PC-9 (cell line): ENCODE measurements at regions not wholly inside any gene's neighbourhood (a gene's known extent, or its start where the extent isn't known, plus 50 kb on each side); places are given as distances from the start of the nearest gene placed in this dataset.

ENCODE experiments used
- EZH2 ChIP-seq: fragments of 200-600 bp; sonication (generic); IDR thresholded peaks from 2 replicates; pipeline ENCODE4 v1.8.0; 2017; ENCODE audit warnings: antibody characterized with exemption, low read depth
- TF ChIP-seq, protein P1 (sequence below): fragments of 200-600 bp; sonication (generic); conservative IDR thresholded peaks from 2 replicates; pipeline ENCODE4 v1.6.1; 2017; ENCODE audit warnings: mixed run types, antibody characterized with exemption, mild to moderate bottlenecking, moderate library complexity

DNA sequence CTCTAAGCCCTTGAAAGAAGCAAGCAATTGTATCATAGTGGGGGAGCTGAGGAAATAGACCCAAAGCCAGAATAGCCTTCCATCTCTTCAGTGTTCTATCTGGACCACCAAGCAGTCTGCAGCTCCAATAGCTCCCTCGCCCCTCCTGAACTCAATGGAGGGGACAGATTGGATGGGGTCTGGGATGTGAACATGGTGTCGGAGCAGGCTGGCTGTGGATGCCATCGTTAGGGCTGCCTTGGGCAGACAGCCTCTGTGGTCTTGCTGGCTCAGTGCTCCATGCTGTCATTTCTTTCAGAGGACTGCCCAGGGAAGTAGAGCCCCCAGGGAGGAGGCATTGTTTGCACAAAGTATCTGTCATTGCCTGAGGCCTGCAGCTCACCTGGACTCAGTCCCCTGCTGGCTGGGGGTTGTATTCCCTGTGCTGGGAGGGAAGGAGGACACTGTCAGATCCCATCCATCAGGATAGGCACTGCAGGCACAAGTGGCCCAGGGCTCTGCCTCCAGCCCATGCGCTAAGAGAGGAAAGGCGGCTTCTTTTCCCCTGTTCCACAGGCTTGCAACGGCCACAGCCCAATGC is 537.7 kb downstream of the BUD13 start:
- TF ChIP-seq, protein P1, sequence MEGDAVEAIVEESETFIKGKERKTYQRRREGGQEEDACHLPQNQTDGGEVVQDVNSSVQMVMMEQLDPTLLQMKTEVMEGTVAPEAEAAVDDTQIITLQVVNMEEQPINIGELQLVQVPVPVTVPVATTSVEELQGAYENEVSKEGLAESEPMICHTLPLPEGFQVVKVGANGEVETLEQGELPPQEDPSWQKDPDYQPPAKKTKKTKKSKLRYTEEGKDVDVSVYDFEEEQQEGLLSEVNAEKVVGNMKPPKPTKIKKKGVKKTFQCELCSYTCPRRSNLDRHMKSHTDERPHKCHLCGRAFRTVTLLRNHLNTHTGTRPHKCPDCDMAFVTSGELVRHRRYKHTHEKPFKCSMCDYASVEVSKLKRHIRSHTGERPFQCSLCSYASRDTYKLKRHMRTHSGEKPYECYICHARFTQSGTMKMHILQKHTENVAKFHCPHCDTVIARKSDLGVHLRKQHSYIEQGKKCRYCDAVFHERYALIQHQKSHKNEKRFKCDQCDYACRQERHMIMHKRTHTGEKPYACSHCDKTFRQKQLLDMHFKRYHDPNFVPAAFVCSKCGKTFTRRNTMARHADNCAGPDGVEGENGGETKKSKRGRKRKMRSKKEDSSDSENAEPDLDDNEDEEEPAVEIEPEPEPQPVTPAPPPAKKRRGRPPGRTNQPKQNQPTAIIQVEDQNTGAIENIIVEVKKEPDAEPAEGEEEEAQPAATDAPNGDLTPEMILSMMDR: no peak
- TF ChIP-seq EZH2: no peak
